Vagina (tissue), 2 donors: ENCODE measurements at regions not wholly inside any gene's neighbourhood (a gene's known extent, or its start where the extent isn't known, plus 50 kb on each side); places are given as distances from the start of the nearest gene placed in this dataset.

Experiments used
- POLR2A ChIP-seq, 2 donors: fragments of 450-650 bp; IDR thresholded peaks; one replicate each; pipeline ENCODE4 v1.6.1; 2017; ENCODE audit warnings: antibody characterized with exemption in 2 of 2, mild to moderate bottlenecking in 2 of 2, moderate library complexity in 2 of 2
- POLR2AphosphoS5 ChIP-seq, 2 donors: sonication (generic); formaldehyde crosslinking; IDR thresholded peaks; one replicate each; pipeline ENCODE4 v1.9.0; 2017; ENCODE audit warnings: antibody characterized with exemption in 2 of 2, mild to moderate bottlenecking in 2 of 2, low read depth in 1 of 2; ENCODE audit not compliant: insufficient read depth in 1 of 2
- TF ChIP-seq, protein P1 (sequence below), 3 experiments: fragments of 450-650 bp in 2 of 3; fragments of 200-600 bp in 1 of 3; sonication (generic) in 1 of 3; IDR thresholded peaks; one replicate each; pipeline ENCODE4 v1.5.1; 2017 to 2019; ENCODE audit warnings: antibody characterized with exemption in 3 of 3, mild to moderate bottlenecking in 2 of 3, moderate library complexity in 2 of 3

- TF ChIP-seq, protein P1, sequence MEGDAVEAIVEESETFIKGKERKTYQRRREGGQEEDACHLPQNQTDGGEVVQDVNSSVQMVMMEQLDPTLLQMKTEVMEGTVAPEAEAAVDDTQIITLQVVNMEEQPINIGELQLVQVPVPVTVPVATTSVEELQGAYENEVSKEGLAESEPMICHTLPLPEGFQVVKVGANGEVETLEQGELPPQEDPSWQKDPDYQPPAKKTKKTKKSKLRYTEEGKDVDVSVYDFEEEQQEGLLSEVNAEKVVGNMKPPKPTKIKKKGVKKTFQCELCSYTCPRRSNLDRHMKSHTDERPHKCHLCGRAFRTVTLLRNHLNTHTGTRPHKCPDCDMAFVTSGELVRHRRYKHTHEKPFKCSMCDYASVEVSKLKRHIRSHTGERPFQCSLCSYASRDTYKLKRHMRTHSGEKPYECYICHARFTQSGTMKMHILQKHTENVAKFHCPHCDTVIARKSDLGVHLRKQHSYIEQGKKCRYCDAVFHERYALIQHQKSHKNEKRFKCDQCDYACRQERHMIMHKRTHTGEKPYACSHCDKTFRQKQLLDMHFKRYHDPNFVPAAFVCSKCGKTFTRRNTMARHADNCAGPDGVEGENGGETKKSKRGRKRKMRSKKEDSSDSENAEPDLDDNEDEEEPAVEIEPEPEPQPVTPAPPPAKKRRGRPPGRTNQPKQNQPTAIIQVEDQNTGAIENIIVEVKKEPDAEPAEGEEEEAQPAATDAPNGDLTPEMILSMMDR (IDR thresholded peaks at IDR 0.05) = no peak
- no peak for TF ChIP-seq POLR2A (IDR thresholded peaks at IDR 0.05)
- TF ChIP-seq POLR2AphosphoS5 (IDR thresholded peaks at IDR 0.05; ENCODE audit: insufficient read depth in 1 of 2, low read depth in 1 of 2) = no peak
Observed at GRCh38 chr21:20811702-20812101, 186.5 kb upstream of the NCAM2 start.
